ENCODE measurements at regions not wholly inside any gene's neighbourhood (a gene's known extent, or its start where the extent isn't known, plus 50 kb on each side); places are given as distances from the start of the nearest gene placed in this dataset.
"Not testable (repeated sequence)": the region's sequence is repeated elsewhere in the genome, so short reads cannot be mapped to it uniquely, and the experiment has no call there.

GRCh38 chr2:67186871-67187270 lies 210.3 kb upstream of the ETAA1 start:
- peaks cover 1% of the 10 kb centered on the region for H3K27me3 Mint-ChIP-seq (ENCODE audit: low read depth)
- no peak overlapping the region for H3K4me3 Mint-ChIP-seq (ENCODE audit: unreplicated experiment)
- H3K27ac Mint-ChIP-seq (ENCODE audit: unreplicated experiment) = no peak overlapping the region
- H3K9me3 Mint-ChIP-seq (ENCODE audit: low read depth) = no peaks in the 10 kb centered on the region
- no peak for TF ChIP-seq CTCF (IDR thresholded peaks at IDR 0.05)
- no peak for DNase-seq (ENCODE audit: low spot score)
- H3K36me3 Mint-ChIP-seq (ENCODE audit: low read depth) = peaks cover 2% of the 10 kb centered on the region
- peaks cover 4% of the 10 kb centered on the region for H3K4me1 Mint-ChIP-seq (ENCODE audit: low read depth)

- H3K9me3 Mint-ChIP-seq (ENCODE audit: low read depth) = peaks cover 16% of the 10 kb centered on the region
- H3K27me3 Mint-ChIP-seq (ENCODE audit: low read depth) = peaks cover 17% of the 10 kb centered on the region
- not testable (repeated sequence) for H3K27ac Mint-ChIP-seq (ENCODE audit: unreplicated experiment); H3K36me3 Mint-ChIP-seq (ENCODE audit: low read depth); H3K4me3 Mint-ChIP-seq (ENCODE audit: unreplicated experiment); DNase-seq (ENCODE audit: low spot score); H3K4me1 Mint-ChIP-seq (ENCODE audit: low read depth)
These were observed 201.8 kb upstream of the ETAA1 start for GRCh38 chr2:67195327-67195726.

DNA sequence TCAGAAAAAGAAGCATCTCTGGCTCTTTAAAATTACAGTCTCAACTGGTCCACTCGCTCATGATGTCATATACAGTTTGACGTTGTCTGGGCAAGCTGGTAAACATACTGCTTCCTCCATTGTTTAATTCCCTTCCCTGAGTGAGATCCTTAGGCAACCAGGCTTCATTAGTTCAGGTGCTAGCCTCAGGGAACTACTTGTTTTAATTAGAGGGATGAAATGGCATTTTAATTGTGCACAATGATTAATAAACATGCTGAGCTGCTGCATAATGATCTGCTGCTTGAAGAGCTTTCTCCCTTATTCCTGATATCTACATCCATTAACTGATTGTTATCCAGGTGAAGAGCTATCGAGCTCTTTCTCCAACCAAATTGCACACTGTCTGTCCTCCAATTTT lies 195.6 kb upstream of the ETAA1 start:
- H3K27me3 Mint-ChIP-seq (ENCODE audit: low read depth) = peaks cover 24% of the 10 kb centered on the region
- H3K27ac Mint-ChIP-seq (ENCODE audit: unreplicated experiment) = no peak overlapping the region
- peaks cover under 1% of the 10 kb centered on the region for H3K9me3 Mint-ChIP-seq (ENCODE audit: low read depth)
- no peaks in the 10 kb centered on the region for H3K36me3 Mint-ChIP-seq (ENCODE audit: low read depth)
- no peak for DNase-seq (ENCODE audit: low spot score)
- no peaks in the 10 kb centered on the region for H3K4me1 Mint-ChIP-seq (ENCODE audit: low read depth)
- TF ChIP-seq CTCF (IDR thresholded peaks at IDR 0.05) = no peak
- H3K4me3 Mint-ChIP-seq (ENCODE audit: unreplicated experiment) = no peak overlapping the region

- Mint-ChIP-seq H3K4me1 (ENCODE audit: low read depth) (peaks cover 4% of the 10 kb centered on the region), H3K4me3 (ENCODE audit: unreplicated experiment) (no peak overlapping the region), H3K9me3 (ENCODE audit: low read depth) (no peaks in the 10 kb centered on the region), H3K27ac (ENCODE audit: unreplicated experiment) (no peak overlapping the region), H3K36me3 (ENCODE audit: low read depth) (no peaks in the 10 kb centered on the region), H3K27me3 (ENCODE audit: low read depth) (peaks cover 16% of the 10 kb centered on the region)
- no peak for TF ChIP-seq CTCF (IDR thresholded peaks at IDR 0.05)
- DNase-seq (ENCODE audit: low spot score) = no peak
These were observed 192.8 kb upstream of the ETAA1 start for GRCh38 chr2:67204349-67204748.

DNA sequence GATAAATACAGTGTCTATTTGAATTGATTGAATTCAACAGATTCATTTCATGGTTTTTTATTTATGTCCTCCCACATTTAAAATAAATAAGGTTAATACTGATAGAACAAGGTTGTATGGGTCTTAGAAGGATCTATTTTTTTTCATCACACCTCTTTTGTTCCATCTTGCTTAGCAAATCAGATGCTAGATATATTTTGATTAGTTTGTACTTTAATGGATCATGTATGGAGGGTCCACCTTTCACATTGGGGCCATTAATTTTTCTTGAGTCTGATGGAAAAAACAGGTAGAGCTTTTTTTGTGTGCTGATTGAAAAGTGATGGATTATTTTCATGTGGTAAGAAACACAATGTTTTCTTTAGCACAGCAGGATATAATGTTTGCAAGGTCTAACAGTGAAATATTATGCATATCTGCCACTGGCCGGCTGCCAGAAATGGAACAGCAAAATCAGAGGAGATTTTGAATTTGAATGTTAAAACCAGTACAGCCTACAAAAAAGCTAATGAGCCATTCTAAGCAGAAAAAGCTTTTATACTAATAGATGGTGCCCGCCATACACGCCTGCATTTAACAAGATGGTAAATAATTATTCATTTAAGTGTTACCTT lies 188.1 kb upstream of the ETAA1 start:
- no peak for TF ChIP-seq CTCF (IDR thresholded peaks at IDR 0.05)
- Mint-ChIP-seq H3K36me3 (ENCODE audit: low read depth) (no peaks in the 10 kb centered on the region), H3K27me3 (ENCODE audit: low read depth) (peaks cover 8% of the 10 kb centered on the region), H3K27ac (ENCODE audit: unreplicated experiment) (no peak overlapping the region), H3K4me3 (ENCODE audit: unreplicated experiment) (no peak overlapping the region), H3K9me3 (ENCODE audit: low read depth) (no peaks in the 10 kb centered on the region), H3K4me1 (ENCODE audit: low read depth) (peaks cover 4% of the 10 kb centered on the region)
- no peak for DNase-seq (ENCODE audit: low spot score)

DNA sequence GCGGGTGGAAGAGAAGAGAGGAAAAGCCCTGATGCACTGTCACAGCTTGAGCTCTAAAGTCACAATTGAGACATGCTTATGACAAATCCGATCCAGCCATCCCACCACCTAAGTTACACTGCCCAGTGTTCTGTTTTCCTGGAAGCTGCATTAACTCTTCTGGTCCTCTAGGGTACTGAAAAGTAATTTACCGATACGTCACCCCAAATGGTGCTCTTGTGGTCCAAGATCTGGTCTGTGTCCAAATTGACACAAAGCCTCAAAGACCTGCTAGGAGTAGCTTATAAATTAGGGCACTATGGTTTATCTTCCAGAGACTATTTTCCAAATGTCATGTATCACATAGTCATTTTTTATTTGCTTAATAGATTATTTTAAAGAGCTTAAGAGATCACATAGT lies 186.7 kb upstream of the ETAA1 start:
- Mint-ChIP-seq H3K27me3 (ENCODE audit: low read depth) (peaks cover 8% of the 10 kb centered on the region), H3K27ac (ENCODE audit: unreplicated experiment) (no peak overlapping the region), H3K4me1 (ENCODE audit: low read depth) (peaks cover 10% of the 10 kb centered on the region)

More for the DNA sequence above, 186.7 kb upstream of the ETAA1 start:
- DNase-seq (ENCODE audit: low spot score) = no peak
- no peak for TF ChIP-seq CTCF (IDR thresholded peaks at IDR 0.05)
- Mint-ChIP-seq H3K36me3 (ENCODE audit: low read depth) (no peaks in the 10 kb centered on the region), H3K4me3 (ENCODE audit: unreplicated experiment) (no peak overlapping the region), H3K9me3 (ENCODE audit: low read depth) (no peaks in the 10 kb centered on the region)

Measured in chondrocyte (in vitro differentiated cells).